GM12878 (cell line): ENCODE measurements at regions not wholly inside any gene's neighbourhood (a gene's known extent, or its start where the extent isn't known, plus 50 kb on each side); places are given as distances from the start of the nearest gene placed in this dataset.

Experiments used
- ATAC-seq: fragments of 200-7000 bp; cut with Tn5 transposase; 3 replicates; pipeline ENCODE4 v1.9.1; 2020; ENCODE audit warnings: mild to moderate bottlenecking, moderate library complexity
- BruUV-seq: library from RNA; stranded (reverse); fragments of 400-500 nt; replicated peaks from 2 replicates; lab custom pipeline; 2021; lab: Mats Ljungman, UMichigan
- CTCF ChIA-PET: fragments of 300-600 bp; sonication (Branson Sonifier 250); formaldehyde crosslinking; extraction: SDS; loops from one replicate; lab custom pipeline; 2021; ENCODE audit warnings: inconsistent platforms; lab: Yijun Ruan, JAX
- POLR2A ChIA-PET: fragments of 350-600 bp; formaldehyde crosslinking; extraction: SDS; loops from one replicate; lab custom pipeline; 2021; ENCODE audit warnings: inconsistent platforms; lab: Charles Lee
- RAD21 ChIA-PET: fragments of 300-600 bp; sonication (Branson Sonifier 250); formaldehyde crosslinking; loops from one replicate; lab custom pipeline; 2023; ENCODE audit warnings: antibody characterized with exemption; ENCODE audit not compliant: unreplicated experiment; lab: Charles Lee
- SMC1A ChIA-PET: fragments of 300-600 bp; sonication (Branson Sonifier 250); formaldehyde crosslinking; loops from one replicate; lab custom pipeline; 2023; ENCODE audit not compliant: unreplicated experiment, uncharacterized antibody; lab: Charles Lee
- DNase-seq: peaks from one replicate; pipeline ENCODE4 v3.0.0-alpha.2; 2011; ENCODE audit warnings: low read depth, low spot score
- FAIRE-seq: peaks from 3 replicates; lab custom pipeline; 2011; peaks lifted over from hg19 to GRCh38; lab: Jason Lieb, UNC
- H2AFZ ChIP-seq: 2 replicates; pipeline ENCODE4 v1.6.0; 2011; ENCODE audit warnings: low read depth, low read length, control low read depth; ENCODE audit not compliant: control insufficient read depth
- H3K27ac ChIP-seq: 2 replicates; pipeline ENCODE4 v1.5.1; 2011; ENCODE audit warnings: control low read depth; ENCODE audit not compliant: control insufficient read depth, insufficient read depth
- H3K27me3 ChIP-seq, 2 experiments: replicated peaks in 1 of 2; 2 replicates each; pipeline versions ENCODE4 v1.6.0 to v1.6.1; 2011; ENCODE audit warnings: low read length in 1 of 2; ENCODE audit not compliant: control insufficient read depth in 2 of 2, insufficient read depth in 2 of 2
- H3K36me3 ChIP-seq, 2 experiments: 2 replicates each; pipeline ENCODE4 v1.5.1; 2011; ENCODE audit warnings: low read length in 1 of 2; ENCODE audit not compliant: control insufficient read depth in 2 of 2, insufficient read depth in 2 of 2
- H3K4me1 ChIP-seq: 2 replicates; pipeline ENCODE4 v1.6.1; 2011; ENCODE audit warnings: mild to moderate bottlenecking, low read length, moderate library complexity, mixed read lengths; ENCODE audit not compliant: control insufficient read depth, insufficient read depth
- H3K4me2 ChIP-seq: 2 replicates; pipeline ENCODE4 v1.6.0; 2011; ENCODE audit warnings: control low read depth; ENCODE audit not compliant: control insufficient read depth, insufficient read depth
- H3K4me3 ChIP-seq: fragments of 200-600 bp; sonication (generic); 2 replicates; pipeline ENCODE4 v1.5.1; 2016
- H3K79me2 ChIP-seq: 2 replicates; pipeline ENCODE4 v1.6.0; 2011; ENCODE audit warnings: low read length; ENCODE audit not compliant: control insufficient read depth, insufficient read depth
- H3K9ac ChIP-seq: 2 replicates; pipeline ENCODE4 v1.8.0; 2011; ENCODE audit warnings: low read length, control low read depth, mixed read lengths; ENCODE audit not compliant: control insufficient read depth, insufficient read depth
- H3K9me3 ChIP-seq: replicated peaks from 3 replicates; pipeline ENCODE4 v1.5.1; 2011; ENCODE audit warnings: mild to moderate bottlenecking, low read length; ENCODE audit not compliant: control insufficient read depth, insufficient read depth
- H4K20me1 ChIP-seq: 2 replicates; pipeline ENCODE4 v1.6.0; 2011; ENCODE audit not compliant: control insufficient read depth, insufficient read depth
- CUX1 ChIP-seq: IDR thresholded peaks from 2 replicates; pipeline ENCODE4 v1.6.1; 2012; ENCODE audit warnings: improper control_type of control experiment, low read depth, low read length; ENCODE audit not compliant: insufficient replicate concordance
- PBX3 ChIP-seq: IDR thresholded peaks from 2 replicates; pipeline ENCODE4 v1.6.1; 2011; ENCODE audit warnings: mild to moderate bottlenecking, low read depth, low read length, moderate library complexity; ENCODE audit not compliant: insufficient replicate concordance
- RCOR1 ChIP-seq: conservative IDR thresholded peaks from 2 replicates; pipeline ENCODE4 v1.6.1; 2012; ENCODE audit warnings: low read depth, low read length, improper control_type of control experiment
- RFX5 ChIP-seq: IDR thresholded peaks from 2 replicates; pipeline ENCODE4 v1.6.1; 2011; ENCODE audit warnings: low read depth, low read length, improper control_type of control experiment
- STAT1 ChIP-seq: fragments of 450-650 bp; conservative IDR thresholded peaks from 2 replicates; pipeline ENCODE4 v1.6.1; 2014; ENCODE audit warnings: antibody characterized with exemption, mild to moderate bottlenecking
- TCF12 ChIP-seq: IDR thresholded peaks from 2 replicates; pipeline ENCODE4 v1.6.1; 2011; ENCODE audit warnings: low read depth, mild to moderate bottlenecking, low read length
- YBX1 ChIP-seq: fragments of 450-650 bp; IDR thresholded peaks from 2 replicates; pipeline ENCODE4 v1.6.1; 2016; ENCODE audit warnings: antibody characterized with exemption
- ZNF207 ChIP-seq: fragments of 450-650 bp; IDR thresholded peaks from 2 replicates; pipeline ENCODE4 v1.6.1; 2014; ENCODE audit warnings: antibody characterized with exemption, mild to moderate bottlenecking, borderline replicate concordance
- WGBS: methylation state at CpG from one replicate; pipeline ENCODE4 v1.1.6; 2016; ENCODE audit warnings: low lambda C conversion rate; ENCODE audit not compliant: insufficient replicate concordance, insufficient coverage; ENCODE audit errors: missing lambda C conversion rate; 5-methylcytosine and 5-hydroxymethylcytosine counted together
- in situ Hi-C: fragments of 300-500 bp; cut with MboI; formaldehyde crosslinking; loops from 9 replicates; pipeline ENCODE4 v1.14.3; 2018; ENCODE audit warnings: mixed read lengths
- intact Hi-C: fragments of 100-400 bp; cut with micrococcal nuclease; formaldehyde crosslinking; loops from one replicate; pipeline ENCODE4 v1.14.2; 2022; ENCODE audit not compliant: unreplicated experiment

GRCh38 chr6:164692772-164693510 is 616.5 kb downstream of the C6orf118 start (continued):
- TF ChIP-seq CUX1, result no peak

- Histone ChIP-seq H4K20me1 (no peaks in the 10 kb centered on the region), H3K4me1 (no peaks in the 10 kb centered on the region), H3K9me3 (no peaks in the 10 kb centered on the region), H3K27me3 (no peaks in the 10 kb centered on the region), H3K4me2 (no peak overlapping the region), H3K27ac (no peak overlapping the region), H3K4me3 (no peak overlapping the region), H3K36me3 (no peaks in the 10 kb centered on the region), H3K79me2 (no peaks in the 10 kb centered on the region), H2AFZ (no peak overlapping the region), H3K9ac (no peak overlapping the region)
- no TSS peak for BruUV-seq
- SMC1A ChIA-PET, result no interaction called here
- 9% methylated on average over 6 of the region's 6 CpGs for WGBS
- POLR2A ChIA-PET, result no interaction called here
- CTCF ChIA-PET, result no interaction called here
- no peak for ATAC-seq
- in situ Hi-C loops, result no loop called here
- no peak for DNase-seq
- FAIRE-seq, result no peak
- RAD21 ChIA-PET, result no interaction called here
- TF ChIP-seq RFX5 (no peak), TCF12 (no peak), PBX3 (no peak), ZNF207 (no peak), RCOR1 (no peak), YBX1 (no peak), STAT1 (no peak)
- intact Hi-C loops, result no loop called here
Observed at GRCh38 chr6:164690702-164691500, 618.5 kb downstream of the C6orf118 start.
